ENCODE measurements at regions not wholly inside any gene's neighbourhood (a gene's known extent, or its start where the extent isn't known, plus 50 kb on each side); places are given as distances from the start of the nearest gene placed in this dataset.

DNA sequence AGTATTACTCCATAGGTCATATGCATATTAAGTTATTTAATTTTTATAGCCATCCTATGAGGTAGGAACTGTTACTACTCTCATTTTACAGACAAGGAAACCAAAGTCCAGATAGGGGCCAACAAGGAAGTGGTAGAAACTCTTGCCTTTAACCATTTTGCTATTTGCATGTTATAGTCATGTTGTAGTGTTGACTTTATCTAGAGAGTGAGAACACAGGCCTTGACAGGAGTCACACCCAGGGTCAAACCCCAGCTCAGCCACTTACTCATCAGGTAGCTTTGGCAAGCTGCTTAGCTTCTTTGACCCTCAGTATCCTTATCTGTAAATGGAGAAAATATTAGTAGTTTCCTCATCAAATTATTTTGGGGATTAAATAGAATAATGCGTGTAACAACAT lies 156.2 kb downstream of the CAND1 start:
- TF ChIP-seq SMC3 (IDR thresholded peaks at IDR 0.05; ENCODE audit: low read depth, low read length) = no peak
- TF ChIP-seq RAD21 (IDR thresholded peaks at IDR 0.05; ENCODE audit: low read length) = no peak
- no peak for TF ChIP-seq MXI1 (IDR thresholded peaks at IDR 0.05; ENCODE audit: borderline replicate concordance, low read depth, low read length)
- no peak for TF ChIP-seq POLR2A (IDR thresholded peaks at IDR 0.05; ENCODE audit: low read depth, low read length)
- TF ChIP-seq CEBPB (IDR thresholded peaks at IDR 0.05; ENCODE audit: low read depth, low read length) = no peak
- no peak for TF ChIP-seq CTCF (conservative IDR thresholded peaks at IDR 0.05; ENCODE audit: low read depth, low read length)
- TF ChIP-seq RCOR1 (IDR thresholded peaks at IDR 0.05; ENCODE audit: insufficient replicate concordance, low read length) = no peak
- TF ChIP-seq, protein P1, sequence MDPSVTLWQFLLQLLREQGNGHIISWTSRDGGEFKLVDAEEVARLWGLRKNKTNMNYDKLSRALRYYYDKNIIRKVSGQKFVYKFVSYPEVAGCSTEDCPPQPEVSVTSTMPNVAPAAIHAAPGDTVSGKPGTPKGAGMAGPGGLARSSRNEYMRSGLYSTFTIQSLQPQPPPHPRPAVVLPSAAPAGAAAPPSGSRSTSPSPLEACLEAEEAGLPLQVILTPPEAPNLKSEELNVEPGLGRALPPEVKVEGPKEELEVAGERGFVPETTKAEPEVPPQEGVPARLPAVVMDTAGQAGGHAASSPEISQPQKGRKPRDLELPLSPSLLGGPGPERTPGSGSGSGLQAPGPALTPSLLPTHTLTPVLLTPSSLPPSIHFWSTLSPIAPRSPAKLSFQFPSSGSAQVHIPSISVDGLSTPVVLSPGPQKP (IDR thresholded peaks at IDR 0.05; ENCODE audit: borderline replicate concordance, low read depth, low read length) = no peak
- no peak for TF ChIP-seq RFX5 (IDR thresholded peaks at IDR 0.05; ENCODE audit: low read depth, low read length)
- no peak for TF ChIP-seq BHLHE40 (IDR thresholded peaks at IDR 0.05; ENCODE audit: low read depth, low read length)
- TF ChIP-seq NFE2L2 (IDR thresholded peaks at IDR 0.05; ENCODE audit: low read depth, low read length) = no peak
